Epithelial cell of prostate (primary cell): ENCODE measurements at regions not wholly inside any gene's neighbourhood (a gene's known extent, or its start where the extent isn't known, plus 50 kb on each side); places are given as distances from the start of the nearest gene placed in this dataset.

ENCODE experiments used
- DNase-seq: peaks from one replicate; pipeline ENCODE4 v3.0.0-alpha.2; 2011; ENCODE audit warnings: low read depth, low spot score
- H3K27ac ChIP-seq: fragments of 450-650 bp; 2 replicates; pipeline ENCODE4 v1.5.1; 2017; ENCODE audit warnings: mild to moderate bottlenecking

- no peak overlapping the region for H3K27ac ChIP-seq
- DNase-seq: no peak
Observed at GRCh38 chr22:49331223-49331815, 496.4 kb downstream of the BRD1 start.

GRCh38 chr22:49330421-49331222 lies 497.1 kb downstream of the BRD1 start:
- no peak overlapping the region for H3K27ac ChIP-seq
- DNase-seq: no peak

- H3K27ac ChIP-seq: no peak overlapping the region
- DNase-seq: no peak
Observed at GRCh38 chr22:49329636-49330035, 498.0 kb downstream of the BRD1 start.

- DNase-seq: no peak
Observed at GRCh38 chr22:49328630-49329405, 498.9 kb downstream of the BRD1 start.

GRCh38 chr22:49328118-49328475 lies 499.6 kb downstream of the BRD1 start:
- DNase-seq: no peak
- H3K27ac ChIP-seq: no peak overlapping the region

More at GRCh38 chr22:49328630-49329405, 498.9 kb downstream of the BRD1 start:
- H3K27ac ChIP-seq: no peak overlapping the region

GRCh38 chr22:49327411-49328117 lies 500.1 kb downstream of the BRD1 start:
- no peak for DNase-seq
- H3K27ac ChIP-seq: no peak overlapping the region

- DNase-seq: no peak
Observed at GRCh38 chr22:49326558-49326957, 501.1 kb downstream of the BRD1 start.

GRCh38 chr22:49325531-49326395 lies 501.9 kb downstream of the BRD1 start:
- DNase-seq: no peak

More at GRCh38 chr22:49326558-49326957, 501.1 kb downstream of the BRD1 start:
- H3K27ac ChIP-seq: no peak overlapping the region

GRCh38 chr22:49324527-49325491 lies 502.9 kb downstream of the BRD1 start:
- no peak for DNase-seq
- H3K27ac ChIP-seq: no peak overlapping the region

More at GRCh38 chr22:49325531-49326395, 501.9 kb downstream of the BRD1 start:
- no peak overlapping the region for H3K27ac ChIP-seq

GRCh38 chr22:49323751-49324415 lies 503.8 kb downstream of the BRD1 start:
- DNase-seq: no peak

GRCh38 chr22:49322861-49323622 lies 504.6 kb downstream of the BRD1 start:
- no peak overlapping the region for H3K27ac ChIP-seq
- DNase-seq: no peak

More at GRCh38 chr22:49323751-49324415, 503.8 kb downstream of the BRD1 start:
- no peak overlapping the region for H3K27ac ChIP-seq

GRCh38 chr22:49322231-49322630 lies 505.4 kb downstream of the BRD1 start:
- DNase-seq: no peak
- no peak overlapping the region for H3K27ac ChIP-seq

GRCh38 chr22:49321477-49322055 lies 506.1 kb downstream of the BRD1 start:
- DNase-seq: no peak
- no peak overlapping the region for H3K27ac ChIP-seq

GRCh38 chr22:49320714-49321476 lies 506.8 kb downstream of the BRD1 start:
- no peak overlapping the region for H3K27ac ChIP-seq
- no peak for DNase-seq

GRCh38 chr22:49317369-49317768 lies 510.3 kb downstream of the BRD1 start:
- DNase-seq: no peak

GRCh38 chr22:49312601-49313000 lies 515.1 kb downstream of the BRD1 start:
- no peak overlapping the region for H3K27ac ChIP-seq
- no peak for DNase-seq

More at GRCh38 chr22:49317369-49317768, 510.3 kb downstream of the BRD1 start:
- no peak overlapping the region for H3K27ac ChIP-seq
